C4-2B (cell line): ENCODE measurements at regions not wholly inside any gene's neighbourhood (a gene's known extent, or its start where the extent isn't known, plus 50 kb on each side); places are given as distances from the start of the nearest gene placed in this dataset.
"Not testable (repeated sequence)": the region's sequence is repeated elsewhere in the genome, so short reads cannot be mapped to it uniquely, and the experiment has no call there.

ENCODE experiments used
- H3K27ac ChIP-seq: fragments of 450-650 bp; 2 replicates; pipeline ENCODE4 v1.5.1; 2017
- CTCF ChIP-seq: fragments of 450-650 bp; conservative IDR thresholded peaks from 2 replicates; pipeline ENCODE4 v1.5.1; 2017; ENCODE audit warnings: mild to moderate bottlenecking
- ZFX ChIP-seq: fragments of 450-650 bp; IDR thresholded peaks from 2 replicates; pipeline ENCODE4 v1.6.1; 2017

- H3K27ac ChIP-seq: no peak overlapping the region
- TF ChIP-seq CTCF (no peak), ZFX (no peak)
These were observed 504.1 kb downstream of the PCDH11X start for GRCh38 chrX:92283308-92283707.

GRCh38 chrX:92298067-92298466, 518.9 kb downstream of the PCDH11X start:
- H3K27ac ChIP-seq: not testable (repeated sequence)

GRCh38 chrX:92333194-92333593, 554.0 kb downstream of the PCDH11X start:
- H3K27ac ChIP-seq: not testable (repeated sequence)

- not testable (repeated sequence) for H3K27ac ChIP-seq
These were observed 571.9 kb downstream of the PCDH11X start for GRCh38 chrX:92351065-92351464.

GRCh38 chrX:92351511-92351910, 572.3 kb downstream of the PCDH11X start:
- H3K27ac ChIP-seq: no peak overlapping the region
- TF ChIP-seq ZFX: no peak
- no peak for TF ChIP-seq CTCF
